IMR-90 (cell line): ENCODE measurements at regions not wholly inside any gene's neighbourhood (a gene's known extent, or its start where the extent isn't known, plus 50 kb on each side); places are given as distances from the start of the nearest gene placed in this dataset.

Experiments used
- ATAC-seq: fragments of 200-7000 bp; cut with Tn5 transposase; 2 replicates; pipeline ENCODE4 v1.9.1; 2020; ENCODE audit warnings: low read depth, mild to moderate bottlenecking, moderate library complexity
- BruUV-seq: library from RNA; stranded (reverse); fragments of 400-500 nt; replicated peaks from 2 replicates; lab custom pipeline; 2021; lab: Mats Ljungman, UMichigan
- CTCF ChIA-PET: fragments of 300-600 bp; formaldehyde crosslinking; extraction: SDS; loops from one replicate; lab custom pipeline; 2021; ENCODE audit warnings: antibody characterized with exemption; lab: Yijun Ruan, JAX
- POLR2A ChIA-PET: fragments of 300-600 bp; sonication (Branson Sonifier 250); formaldehyde crosslinking; loops from one replicate; lab custom pipeline; 2022; ENCODE audit warnings: antibody characterized with exemption; ENCODE audit not compliant: unreplicated experiment; lab: Charles Lee
- DNase-seq: peaks from one replicate; pipeline ENCODE4 v3.0.0; 2013
- H2AFZ ChIP-seq: replicated peaks from 2 replicates; pipeline ENCODE3; 2013; ENCODE audit warnings: low read length, mild to moderate bottlenecking; ENCODE audit not compliant: poor library complexity
- H2AK5ac ChIP-seq: 2 replicates; pipeline ENCODE4 v1.6.1; 2013; ENCODE audit warnings: low read depth, low read length, inconsistent platforms
- H2AK9ac ChIP-seq: replicated peaks from 2 replicates; pipeline ENCODE3; 2013; ENCODE audit warnings: mild to moderate bottlenecking, low read depth, low read length, moderate library complexity; ENCODE audit not compliant: poor library complexity
- H2BK120ac ChIP-seq: 2 replicates; pipeline ENCODE4 v1.6.1; 2013; ENCODE audit warnings: low read depth, low read length, inconsistent platforms
- H2BK15ac ChIP-seq: 3 replicates; pipeline ENCODE4 v1.6.1; 2013; ENCODE audit warnings: low read depth, low read length, inconsistent platforms
- H2BK20ac ChIP-seq: 2 replicates; pipeline ENCODE4 v1.6.1; 2013; ENCODE audit warnings: low read depth, mild to moderate bottlenecking, inconsistent platforms, low read length, moderate library complexity
- H2BK5ac ChIP-seq: 2 replicates; pipeline ENCODE4 v1.6.1; 2013; ENCODE audit warnings: mild to moderate bottlenecking, low read depth, low read length, inconsistent platforms; ENCODE audit not compliant: poor library complexity, severe bottlenecking
- H3K14ac ChIP-seq: replicated peaks from 2 replicates; pipeline ENCODE4 v1.6.1; 2013; ENCODE audit warnings: low read depth, low read length, inconsistent platforms
- H3K18ac ChIP-seq: 2 replicates; pipeline ENCODE4 v1.6.1; 2013; ENCODE audit warnings: low read depth, low read length, control low read depth
- H3K23ac ChIP-seq: 2 replicates; pipeline ENCODE4 v1.6.1; 2013; ENCODE audit warnings: low read depth, low read length, inconsistent platforms
- H3K27ac ChIP-seq: 2 replicates; pipeline ENCODE4 v1.5.1; 2013; ENCODE audit warnings: mild to moderate bottlenecking, control low read depth, low read length; ENCODE audit not compliant: insufficient read depth
- H3K27me3 ChIP-seq: 2 replicates; pipeline ENCODE4 v1.6.1; 2013; ENCODE audit warnings: low read length; ENCODE audit not compliant: control insufficient read depth, insufficient read depth
- H3K36me3 ChIP-seq: 2 replicates; pipeline ENCODE4 v1.6.1; 2013; ENCODE audit warnings: low read length, mixed read lengths; ENCODE audit not compliant: control insufficient read depth, insufficient read depth
- H3K4ac ChIP-seq: 2 replicates; pipeline ENCODE4 v1.6.1; 2013; ENCODE audit warnings: low read depth, low read length, inconsistent platforms
- H3K4me1 ChIP-seq: 2 replicates; pipeline ENCODE4 v1.6.1; 2013; ENCODE audit warnings: low read length, mixed read lengths; ENCODE audit not compliant: control insufficient read depth, insufficient read depth
- H3K4me2 ChIP-seq: 2 replicates; pipeline ENCODE4 v1.6.1; 2013; ENCODE audit warnings: low read depth, mild to moderate bottlenecking, control low read depth, low read length, moderate library complexity
- H3K4me3 ChIP-seq: 2 replicates; pipeline ENCODE4 v1.5.1; 2013; ENCODE audit warnings: low read depth, mild to moderate bottlenecking, control low read depth, low read length, moderate library complexity; ENCODE audit not compliant: insufficient read depth
- H3K56ac ChIP-seq: 2 replicates; pipeline ENCODE4 v1.6.1; 2013; ENCODE audit warnings: low read length, inconsistent platforms; ENCODE audit not compliant: insufficient read depth; ENCODE audit errors: extremely low read depth
- H3K79me1 ChIP-seq, 2 experiments: 2 replicates each; pipeline ENCODE4 v1.6.1; 2013; ENCODE audit warnings: low read length in 2 of 2, inconsistent platforms in 1 of 2, low read depth in 1 of 2
- H3K9ac ChIP-seq: 2 replicates; pipeline ENCODE4 v1.6.1; 2013; ENCODE audit warnings: low read depth, low read length, control low read depth
- H3K9me1 ChIP-seq: 2 replicates; pipeline ENCODE4 v1.6.1; 2013; ENCODE audit warnings: low read length, inconsistent platforms; ENCODE audit not compliant: insufficient read depth
- H3K9me3 ChIP-seq: 2 replicates; pipeline ENCODE4 v1.6.1; 2013; ENCODE audit warnings: low read length; ENCODE audit not compliant: control insufficient read depth, insufficient read depth
- H4K20me1 ChIP-seq: 2 replicates; pipeline ENCODE4 v1.6.1; 2013; ENCODE audit warnings: low read length, inconsistent platforms; ENCODE audit not compliant: insufficient read depth
- H4K5ac ChIP-seq: 2 replicates; pipeline ENCODE4 v1.6.1; 2013; ENCODE audit warnings: mild to moderate bottlenecking, low read depth, low read length, control low read depth
- H4K8ac ChIP-seq, 2 experiments: 2 replicates each; pipeline ENCODE4 v1.6.1; 2013; ENCODE audit warnings: low read depth in 2 of 2, low read length in 2 of 2, control low read depth in 1 of 2, inconsistent platforms in 1 of 2
- H4K91ac ChIP-seq: 2 replicates; pipeline ENCODE4 v1.6.1; 2013; ENCODE audit warnings: low read depth, low read length, inconsistent platforms; ENCODE audit not compliant: insufficient read depth
- BHLHE40 ChIP-seq: fragments of 150-350 bp; IDR thresholded peaks from 2 replicates; pipeline ENCODE4 v1.6.1; 2016; ENCODE audit warnings: mild to moderate bottlenecking, low read depth, low read length
- CEBPB ChIP-seq: IDR thresholded peaks from 2 replicates; pipeline ENCODE4 v1.6.1; 2012; ENCODE audit warnings: low read depth, low read length, improper control_type of control experiment
- CHD1 ChIP-seq: IDR thresholded peaks from 2 replicates; pipeline ENCODE4 v1.6.1; 2012; ENCODE audit warnings: low read depth, low read length, improper control_type of control experiment
- FOS ChIP-seq: fragments of 150-350 bp; IDR thresholded peaks from 2 replicates; pipeline ENCODE4 v1.6.1; 2016; ENCODE audit warnings: low read depth, low read length
- MAFK ChIP-seq: IDR thresholded peaks from 2 replicates; pipeline ENCODE4 v1.6.1; 2012; ENCODE audit warnings: low read depth, low read length, improper control_type of control experiment
- MAZ ChIP-seq: IDR thresholded peaks from 2 replicates; pipeline ENCODE4 v1.6.1; 2012; ENCODE audit warnings: low read depth, mild to moderate bottlenecking, low read length, improper control_type of control experiment, moderate library complexity, borderline replicate concordance
- MXI1 ChIP-seq: IDR thresholded peaks from 2 replicates; pipeline ENCODE4 v1.6.1; 2012; ENCODE audit warnings: low read depth, mild to moderate bottlenecking, low read length, moderate library complexity, borderline replicate concordance
- NFE2L2 ChIP-seq: fragments of 150-350 bp; IDR thresholded peaks from 2 replicates; pipeline ENCODE4 v1.6.1; 2016; ENCODE audit warnings: low read depth, mild to moderate bottlenecking, low read length
- POLR2A ChIP-seq: IDR thresholded peaks from 2 replicates; pipeline ENCODE4 v1.6.1; 2012; ENCODE audit warnings: mild to moderate bottlenecking, low read depth, low read length
- RAD21 ChIP-seq: IDR thresholded peaks from 2 replicates; pipeline ENCODE4 v1.6.1; 2012; ENCODE audit warnings: low read length, improper control_type of control experiment
- RCOR1 ChIP-seq: IDR thresholded peaks from 2 replicates; pipeline ENCODE4 v1.6.1; 2012; ENCODE audit warnings: mild to moderate bottlenecking, low read length, improper control_type of control experiment; ENCODE audit not compliant: insufficient replicate concordance
- RFX5 ChIP-seq: IDR thresholded peaks from 2 replicates; pipeline ENCODE4 v1.8.0; 2012; ENCODE audit warnings: low read depth, mild to moderate bottlenecking, low read length, moderate library complexity
- SMC3 ChIP-seq: fragments of 150-350 bp; IDR thresholded peaks from 2 replicates; pipeline ENCODE4 v1.6.1; 2016; ENCODE audit warnings: low read depth, mild to moderate bottlenecking, antibody characterized with exemption, low read length, moderate library complexity
- WGBS, 2 experiments: methylation state at CpG; one replicate each; pipeline versions ENCODE4 v1.1.5 to v1.1.7; 2013; ENCODE audit warnings: missing lambda C conversion rate in 2 of 2; ENCODE audit not compliant: insufficient read length in 1 of 2; ENCODE audit errors: extremely low coverage in 2 of 2; 5-methylcytosine and 5-hydroxymethylcytosine counted together
- dilution Hi-C: fragments of 300-500 bp; cut with HindIII; formaldehyde crosslinking; loops from one replicate; pipeline ENCODE4 v1.14.3; 2018; ENCODE audit warnings: low sequenced_read_pairs; ENCODE audit not compliant: unreplicated experiment
- in situ Hi-C: fragments of 300-500 bp; cut with MboI; formaldehyde crosslinking; loops from 3 replicates; pipeline ENCODE4 v1.14.3; 2019; ENCODE audit warnings: low sequenced_read_pairs, inconsistent platforms, mixed read lengths
- intact Hi-C: fragments of 100-400 bp; cut with micrococcal nuclease; formaldehyde crosslinking; loops from 2 replicates; pipeline ENCODE4 v1.10.0; 2022
- TF ChIP-seq, protein P1 (sequence below): fragments of 150-350 bp; IDR thresholded peaks from 2 replicates; pipeline ENCODE4 v1.6.1; 2017; ENCODE audit warnings: mild to moderate bottlenecking, antibody characterized with exemption, low read length, low read depth
- TF ChIP-seq, protein P2 (sequence below): fragments of 150-350 bp; IDR thresholded peaks from 2 replicates; pipeline ENCODE4 v1.6.1; 2016; ENCODE audit warnings: low read depth, mild to moderate bottlenecking, low read length, moderate library complexity, borderline replicate concordance
- TF ChIP-seq, protein P3 (sequence below): conservative IDR thresholded peaks from 2 replicates; pipeline ENCODE4 v1.5.1; 2012; ENCODE audit warnings: mild to moderate bottlenecking, low read depth, low read length, improper control_type of control experiment

- DNase-seq (no peak), ATAC-seq (0 out of 2 replicates have a peak, but pooled peaks have one; percentile 40)
- Histone ChIP-seq H4K20me1 (no peaks in the 10 kb centered on the region), H3K14ac (no peak overlapping the region), H3K79me1 (no peaks in the 10 kb centered on the region), H3K27ac (no peak overlapping the region), H2AK5ac (peak overlapping the region; percentile 39; the same call in 1 of the 2 replicates), H3K9me1 (no peaks in the 10 kb centered on the region), H3K4ac (0 out of 2 replicates have a peak overlapping the region, but pooled peaks have one; percentile 15), H2BK5ac (no peak overlapping the region), H3K9ac (no peak overlapping the region), H3K4me1 (peaks cover 2% of the 10 kb centered on the region; the same call in 1 of the 2 replicates), H3K18ac (no peak overlapping the region), H4K91ac (no peak overlapping the region), H3K23ac (no peak overlapping the region), H3K56ac (no peak overlapping the region), H2BK20ac (peak overlapping the region; percentile 54; the same call in 1 of the 2 replicates), H2AK9ac (no peak overlapping the region), H2BK120ac (0 out of 2 replicates have a peak overlapping the region, but pooled peaks have one; percentile 27), H3K9me3 (no peaks in the 10 kb centered on the region), H3K27me3 (no peaks in the 10 kb centered on the region), H4K5ac (no peak overlapping the region), H3K4me3 (no peak overlapping the region), H4K8ac (no peak overlapping the region), H2BK15ac (no peak overlapping the region; the same call in 2 of the 3 replicates), H2AFZ (no peak overlapping the region), H3K36me3 (no peaks in the 10 kb centered on the region), H3K4me2 (no peak overlapping the region)
- no TSS peak for BruUV-seq
- ChIA-PET POLR2A (no interaction called here), CTCF (no interaction called here)
- dilution Hi-C loops (no loop called here), intact Hi-C loops (no loop called here), in situ Hi-C loops (no loop called here)
- WGBS, 2 experiments: 92% methylated on average over 2 of the region's 6 CpGs; no CpG with 5 or more reads in 1 of the 2 experiments
- TF ChIP-seq CEBPB (no peak), RFX5 (no peak), SMC3 (no peak), MAZ (no peak), BHLHE40 (no peak), MAFK (no peak), CHD1 (no peak), NFE2L2 (no peak), FOS (no peak), RAD21 (no peak), MXI1 (no peak), RCOR1 (no peak), POLR2A (no peak)
- TF ChIP-seq, protein P1, sequence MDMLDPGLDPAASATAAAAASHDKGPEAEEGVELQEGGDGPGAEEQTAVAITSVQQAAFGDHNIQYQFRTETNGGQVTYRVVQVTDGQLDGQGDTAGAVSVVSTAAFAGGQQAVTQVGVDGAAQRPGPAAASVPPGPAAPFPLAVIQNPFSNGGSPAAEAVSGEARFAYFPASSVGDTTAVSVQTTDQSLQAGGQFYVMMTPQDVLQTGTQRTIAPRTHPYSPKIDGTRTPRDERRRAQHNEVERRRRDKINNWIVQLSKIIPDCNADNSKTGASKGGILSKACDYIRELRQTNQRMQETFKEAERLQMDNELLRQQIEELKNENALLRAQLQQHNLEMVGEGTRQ: no peak
- TF ChIP-seq, protein P2, sequence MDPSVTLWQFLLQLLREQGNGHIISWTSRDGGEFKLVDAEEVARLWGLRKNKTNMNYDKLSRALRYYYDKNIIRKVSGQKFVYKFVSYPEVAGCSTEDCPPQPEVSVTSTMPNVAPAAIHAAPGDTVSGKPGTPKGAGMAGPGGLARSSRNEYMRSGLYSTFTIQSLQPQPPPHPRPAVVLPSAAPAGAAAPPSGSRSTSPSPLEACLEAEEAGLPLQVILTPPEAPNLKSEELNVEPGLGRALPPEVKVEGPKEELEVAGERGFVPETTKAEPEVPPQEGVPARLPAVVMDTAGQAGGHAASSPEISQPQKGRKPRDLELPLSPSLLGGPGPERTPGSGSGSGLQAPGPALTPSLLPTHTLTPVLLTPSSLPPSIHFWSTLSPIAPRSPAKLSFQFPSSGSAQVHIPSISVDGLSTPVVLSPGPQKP: no peak
- TF ChIP-seq, protein P3, sequence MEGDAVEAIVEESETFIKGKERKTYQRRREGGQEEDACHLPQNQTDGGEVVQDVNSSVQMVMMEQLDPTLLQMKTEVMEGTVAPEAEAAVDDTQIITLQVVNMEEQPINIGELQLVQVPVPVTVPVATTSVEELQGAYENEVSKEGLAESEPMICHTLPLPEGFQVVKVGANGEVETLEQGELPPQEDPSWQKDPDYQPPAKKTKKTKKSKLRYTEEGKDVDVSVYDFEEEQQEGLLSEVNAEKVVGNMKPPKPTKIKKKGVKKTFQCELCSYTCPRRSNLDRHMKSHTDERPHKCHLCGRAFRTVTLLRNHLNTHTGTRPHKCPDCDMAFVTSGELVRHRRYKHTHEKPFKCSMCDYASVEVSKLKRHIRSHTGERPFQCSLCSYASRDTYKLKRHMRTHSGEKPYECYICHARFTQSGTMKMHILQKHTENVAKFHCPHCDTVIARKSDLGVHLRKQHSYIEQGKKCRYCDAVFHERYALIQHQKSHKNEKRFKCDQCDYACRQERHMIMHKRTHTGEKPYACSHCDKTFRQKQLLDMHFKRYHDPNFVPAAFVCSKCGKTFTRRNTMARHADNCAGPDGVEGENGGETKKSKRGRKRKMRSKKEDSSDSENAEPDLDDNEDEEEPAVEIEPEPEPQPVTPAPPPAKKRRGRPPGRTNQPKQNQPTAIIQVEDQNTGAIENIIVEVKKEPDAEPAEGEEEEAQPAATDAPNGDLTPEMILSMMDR: no peak
Observed at GRCh38 chr5:125267636-125268248, 521.3 kb upstream of the ZNF608 start.
